Effector CD8-positive, alpha-beta T cell (primary cell): ENCODE measurements at regions not wholly inside any gene's neighbourhood (a gene's known extent, or its start where the extent isn't known, plus 50 kb on each side); places are given as distances from the start of the nearest gene placed in this dataset.
"Not testable (repeated sequence)": the region's sequence is repeated elsewhere in the genome, so short reads cannot be mapped to it uniquely, and the experiment has no call there.

ENCODE experiments used
- DNase-seq: peaks from one replicate; lab custom pipeline; 2025; lab: John Stamatoyannopoulos, UW

DNA sequence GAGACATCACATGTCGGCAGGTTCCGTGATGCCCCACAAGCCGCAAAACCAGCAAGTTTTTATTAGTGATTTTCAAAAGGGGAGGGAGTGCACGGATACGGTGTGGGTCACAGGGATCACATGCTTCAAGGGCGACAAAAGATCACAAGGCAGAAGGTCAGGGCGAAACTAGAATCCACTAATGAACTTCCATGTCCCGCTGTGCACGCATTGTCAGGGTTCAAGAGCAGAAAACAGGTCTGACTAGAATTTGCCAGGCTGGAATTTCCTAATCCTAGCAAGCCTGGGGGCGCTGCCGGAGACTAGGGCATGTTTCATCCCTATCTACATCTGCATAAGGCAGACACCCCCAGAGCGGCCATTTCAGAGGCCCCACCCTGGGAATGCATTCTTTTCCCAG is 225.2 kb downstream of the NPHP4 start:
- not testable (repeated sequence) for DNase-seq

DNA sequence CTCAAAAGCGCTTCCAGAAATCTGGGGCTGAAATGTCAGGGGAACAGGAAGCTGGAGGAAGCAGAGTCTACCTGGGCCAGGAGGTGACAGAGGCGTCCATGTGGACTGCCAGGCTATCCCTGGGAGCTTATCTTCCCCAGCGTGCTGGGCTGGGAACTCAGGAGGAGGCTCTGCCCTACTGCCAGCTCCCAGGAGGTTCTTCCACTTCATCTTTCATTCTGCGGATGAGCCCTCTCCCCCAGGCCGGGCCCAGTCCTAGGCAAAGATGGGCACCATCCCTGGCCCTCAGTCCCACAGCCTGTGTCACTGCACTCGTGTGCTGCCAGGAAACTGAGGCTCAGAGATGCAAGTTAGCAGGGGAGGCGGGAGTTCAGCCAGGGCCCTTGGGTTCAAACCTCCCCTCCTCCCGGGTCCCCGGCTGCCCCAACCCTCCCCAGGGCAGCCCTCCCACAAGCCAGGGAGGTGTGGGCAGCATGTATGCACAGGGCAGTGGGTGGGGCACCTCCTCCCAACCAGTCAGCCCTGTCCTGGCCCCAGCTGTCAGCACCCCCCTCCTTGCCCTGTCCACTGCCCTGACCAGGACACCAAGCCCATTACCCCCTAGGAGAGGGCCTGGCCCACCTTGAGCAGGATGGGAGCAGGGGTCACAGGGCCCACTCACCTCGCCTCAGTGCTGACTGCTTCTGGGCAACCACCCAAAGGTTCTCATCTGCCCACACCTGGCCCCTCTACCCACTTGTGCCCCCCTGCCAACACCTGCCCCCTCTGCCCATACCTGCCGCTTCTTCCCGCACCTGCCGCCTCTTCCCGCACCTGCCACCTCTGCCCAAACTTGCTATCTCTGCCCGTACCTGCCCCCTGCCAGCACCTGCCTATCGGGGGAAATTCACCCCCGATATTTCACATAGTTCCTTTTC is 226.0 kb downstream of the NPHP4 start:
- no peak for DNase-seq

DNA sequence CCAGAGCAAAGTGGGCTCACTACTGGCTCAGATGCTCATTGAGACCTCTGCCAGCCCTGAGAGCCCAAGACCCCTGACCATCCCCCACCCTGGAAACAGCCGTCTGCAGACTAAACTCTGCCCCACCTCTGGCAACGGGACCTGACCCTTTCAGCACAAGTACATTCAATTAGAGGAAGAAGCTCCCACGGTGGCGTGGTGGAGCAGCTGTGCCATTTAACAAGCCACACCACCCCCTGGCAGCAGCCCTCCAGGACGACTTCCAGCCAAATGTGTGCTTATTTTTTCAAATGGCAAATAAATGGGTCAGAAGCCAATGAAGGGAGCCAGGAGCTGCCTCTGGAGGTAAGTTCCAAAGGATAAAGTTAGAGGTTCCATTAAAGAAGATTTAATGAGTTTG is 226.7 kb downstream of the NPHP4 start:
- DNase-seq, result no peak

DNA sequence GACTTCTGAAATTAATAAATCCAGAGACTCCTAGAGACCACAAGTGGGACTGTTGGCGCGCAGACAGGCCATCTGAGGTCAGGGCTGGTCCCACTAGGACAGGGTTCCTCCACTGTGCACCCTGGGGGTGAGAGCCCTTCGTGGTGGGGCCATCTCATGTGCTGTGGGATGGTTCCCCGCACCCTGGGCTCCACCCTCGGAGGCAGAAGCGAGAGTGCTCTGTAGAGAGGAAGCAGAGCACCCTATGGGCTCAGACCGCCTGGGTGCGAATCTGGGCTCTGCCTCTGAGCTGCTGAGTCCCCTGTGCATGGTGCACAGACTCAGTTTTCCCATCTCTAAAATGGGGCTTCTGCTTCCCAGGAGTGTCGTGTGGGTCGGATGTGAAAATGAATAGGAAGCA is 227.3 kb downstream of the NPHP4 start:
- no peak for DNase-seq

DNA sequence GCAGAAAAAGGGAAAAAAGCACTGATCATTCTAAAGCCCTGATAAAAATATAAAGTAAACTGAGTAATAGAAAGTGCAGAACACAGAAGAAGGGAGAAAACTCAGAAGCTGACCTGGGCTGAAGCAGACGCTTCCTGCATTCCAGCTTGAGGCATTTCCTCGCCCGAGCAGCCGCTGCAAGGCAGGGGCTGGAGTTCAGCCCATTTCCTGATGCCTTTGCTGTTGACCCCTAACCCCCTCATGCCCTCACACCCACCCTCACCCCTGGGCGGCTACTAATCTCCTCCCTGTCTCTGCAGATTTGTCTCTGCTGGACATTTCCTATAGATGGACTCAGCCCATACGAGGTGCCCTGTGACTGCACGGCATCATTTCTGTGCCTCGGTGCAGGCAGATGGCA is 227.8 kb downstream of the NPHP4 start:
- no peak for DNase-seq

DNA sequence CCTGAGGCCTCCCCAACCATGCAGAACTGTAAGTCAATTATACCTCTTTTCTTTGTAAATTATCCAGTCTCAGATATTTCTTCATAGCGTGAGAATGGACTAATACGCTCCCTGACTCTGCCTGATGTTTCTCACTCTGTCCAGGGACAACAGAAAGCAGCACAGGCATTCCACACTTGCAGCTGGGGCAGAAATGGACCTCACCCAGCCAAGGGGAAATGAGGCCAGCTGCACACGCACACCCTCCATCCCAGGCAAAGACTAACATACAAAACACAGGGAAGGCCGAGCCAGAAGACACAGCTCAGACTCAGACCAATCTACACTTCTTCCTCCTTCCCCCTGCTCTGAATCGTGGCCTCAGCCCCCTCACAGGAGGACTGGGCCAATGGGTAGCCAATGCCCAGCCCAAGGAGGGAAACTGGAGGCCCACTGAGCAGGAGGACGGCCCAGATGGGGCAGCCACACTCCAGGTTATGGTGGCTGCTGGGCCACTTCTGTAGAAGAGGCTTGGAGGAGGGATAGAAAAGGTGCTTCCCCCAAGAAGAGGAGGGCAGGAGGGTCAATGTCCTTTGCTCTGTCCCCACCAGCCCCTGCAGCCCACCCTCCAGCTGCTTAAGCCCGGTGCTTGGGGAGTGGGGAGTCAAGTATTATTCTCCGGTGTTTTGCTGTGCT is 228.4 kb downstream of the NPHP4 start:
- DNase-seq, result no peak

DNA sequence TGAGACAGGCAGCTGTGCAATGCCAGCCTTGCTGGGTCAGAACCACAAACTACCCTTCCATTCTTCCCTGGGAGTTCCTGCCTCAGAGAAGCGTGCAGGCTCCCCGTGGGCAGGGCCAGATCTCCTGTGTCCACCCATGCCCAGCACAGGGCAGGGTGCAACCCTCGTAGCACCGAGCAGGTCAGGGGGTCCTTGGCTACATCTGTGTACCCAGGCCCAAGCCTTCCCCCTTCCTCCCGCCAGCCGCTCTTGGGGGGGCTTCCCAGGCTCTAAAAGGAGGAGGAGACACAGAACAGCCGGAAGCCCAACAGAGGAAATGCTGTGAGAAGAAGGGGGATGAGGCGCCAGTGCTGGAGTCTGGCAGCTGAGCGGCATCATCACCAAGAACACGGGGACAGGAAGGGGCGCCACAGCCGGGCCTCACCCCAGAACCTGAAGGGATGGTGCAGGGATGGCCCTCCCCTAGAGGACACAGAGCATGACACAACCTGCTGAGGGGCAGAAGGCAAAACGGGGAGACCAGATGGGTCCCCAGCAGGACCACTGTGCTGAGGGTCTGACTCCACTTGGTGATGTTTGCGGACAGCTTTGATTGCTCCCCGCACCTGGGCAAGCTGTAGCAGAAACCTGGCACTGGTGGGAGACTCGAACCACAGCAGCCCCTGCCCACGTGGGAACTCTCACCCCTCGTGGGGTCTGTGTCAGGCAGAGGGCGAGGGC is 233.2 kb downstream of the NPHP4 start:
- no peak for DNase-seq

DNA sequence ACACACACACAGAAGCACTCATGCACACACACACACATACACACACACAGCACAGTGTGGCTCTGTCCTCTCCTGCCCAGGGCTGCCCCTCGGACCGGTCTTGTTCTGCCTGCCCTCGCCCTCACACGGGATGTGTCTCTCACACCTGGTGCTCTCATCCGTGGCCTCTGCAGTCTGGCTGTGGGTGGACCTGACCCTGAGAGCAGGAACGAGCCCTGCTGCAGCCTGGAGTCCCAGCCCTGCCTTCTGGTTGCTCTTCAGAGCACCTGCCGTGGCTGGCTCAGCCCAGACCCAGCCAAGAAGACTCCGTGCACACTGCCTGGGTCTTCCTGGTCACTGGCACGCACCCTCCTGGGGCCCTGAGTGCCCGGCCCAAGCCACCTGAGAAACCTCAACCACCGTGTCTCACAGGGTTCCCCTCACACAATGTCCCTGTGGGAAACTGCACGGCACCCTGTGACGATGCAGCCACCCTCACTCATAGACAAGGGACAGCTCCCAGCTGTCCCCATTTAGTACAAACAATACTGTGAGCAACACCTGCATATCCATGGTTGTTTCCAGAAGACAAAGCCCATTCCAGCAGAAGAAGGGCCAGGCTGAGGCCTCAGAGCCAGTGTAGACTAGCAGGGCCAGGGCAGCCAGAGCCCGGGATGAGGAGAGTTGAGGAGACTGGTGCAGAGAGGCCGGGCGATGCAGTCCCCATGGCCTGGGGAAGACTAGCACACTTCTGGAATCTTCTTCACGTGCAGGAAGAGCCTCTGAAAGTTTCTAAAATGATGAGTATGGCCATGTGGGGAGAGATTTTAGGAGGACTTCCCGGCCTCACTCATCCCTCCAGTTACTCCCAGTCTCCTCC is 234.0 kb downstream of the NPHP4 start:
- no peak for DNase-seq

DNA sequence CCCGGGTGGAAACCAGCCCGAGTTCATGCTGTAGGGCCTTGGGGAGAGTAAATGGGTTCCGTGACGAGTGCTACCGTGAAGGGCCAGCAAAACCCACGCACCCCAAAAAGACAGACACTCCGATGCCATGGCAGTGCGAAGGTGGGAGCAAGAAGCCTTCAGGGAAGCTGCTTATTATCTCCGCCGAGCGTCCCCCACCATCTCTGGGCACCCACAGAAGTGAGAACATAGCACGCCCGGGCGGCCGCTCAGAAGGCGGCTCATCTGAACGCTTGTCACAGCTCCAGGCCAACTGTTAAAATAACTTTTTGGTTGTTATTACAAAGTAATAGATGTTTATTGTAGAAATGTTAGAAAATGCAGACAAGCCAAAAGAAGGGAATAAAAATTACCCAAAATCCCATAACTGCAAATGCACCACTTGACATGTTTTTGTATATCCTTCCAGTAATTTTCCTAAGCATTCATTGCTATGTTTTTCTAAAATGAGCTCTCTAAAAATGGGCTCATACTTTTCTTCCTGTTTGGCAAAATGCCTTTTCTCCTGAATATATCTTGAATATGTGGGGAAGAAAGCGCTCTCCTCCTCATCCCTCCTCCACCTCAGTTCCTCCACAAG is 234.9 kb downstream of the NPHP4 start:
- no peak for DNase-seq

DNA sequence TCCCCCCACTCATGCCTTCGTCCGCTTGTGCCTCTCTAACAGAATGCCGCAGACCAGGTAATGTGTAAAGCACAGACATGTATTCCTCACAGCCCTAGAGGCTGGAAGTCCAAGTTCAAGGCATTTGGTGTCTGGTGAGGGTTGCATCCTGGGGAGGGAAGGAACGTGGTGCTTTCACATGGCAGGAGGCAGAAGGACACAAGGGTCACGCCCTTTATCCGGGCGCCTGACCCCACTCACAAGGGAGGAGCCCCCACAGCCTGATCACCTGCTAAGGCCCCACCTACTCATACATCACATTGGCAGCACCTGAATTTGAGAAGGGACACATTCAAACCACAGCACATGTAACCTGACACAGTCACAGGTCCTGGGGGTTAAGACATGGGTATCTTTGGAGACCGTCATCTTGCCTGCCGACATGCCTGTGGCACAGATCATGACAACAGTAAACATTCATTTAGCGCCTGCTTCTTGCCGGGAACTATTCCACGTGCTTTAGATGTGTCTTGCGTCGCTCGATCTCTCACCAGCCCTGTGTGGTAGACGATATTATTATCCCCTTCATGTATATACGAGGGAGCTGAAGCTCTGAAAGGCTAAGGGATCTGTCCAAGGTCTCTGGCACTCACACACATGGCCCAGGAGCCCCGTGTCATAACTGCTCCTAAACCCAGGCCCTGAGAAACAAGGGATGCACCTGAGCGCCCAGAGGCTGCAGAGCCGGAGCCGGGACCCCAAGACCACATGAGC is 235.6 kb downstream of the NPHP4 start:
- DNase-seq, result no peak

DNA sequence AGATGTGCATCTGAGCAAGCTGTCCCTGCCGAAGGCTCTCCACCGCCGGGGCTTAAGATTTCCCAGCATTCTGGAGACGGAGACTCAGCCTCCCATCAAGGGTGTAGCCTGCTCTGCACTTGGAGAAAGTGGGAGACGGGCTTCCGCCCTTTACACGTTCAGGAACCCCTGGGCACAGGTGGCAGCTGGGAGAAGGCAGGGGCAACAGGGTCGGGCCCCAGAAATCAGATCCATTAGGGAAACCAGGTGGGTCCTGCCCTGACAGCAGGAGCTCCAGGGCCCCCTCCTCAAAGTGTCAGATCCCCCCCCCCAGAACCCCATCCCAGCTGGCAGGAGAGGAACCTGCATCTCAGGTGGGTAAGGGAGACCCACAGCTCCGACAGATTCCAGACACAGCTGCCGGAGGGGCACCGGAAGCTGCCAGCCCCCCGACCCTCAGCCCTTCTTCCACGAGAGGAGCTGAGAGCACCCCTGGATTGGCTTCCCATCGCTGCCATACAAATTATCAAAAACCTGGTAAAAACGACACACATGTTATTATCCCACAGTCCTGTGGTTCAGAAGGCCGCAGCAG is 236.6 kb downstream of the NPHP4 start:
- no peak for DNase-seq

DNA sequence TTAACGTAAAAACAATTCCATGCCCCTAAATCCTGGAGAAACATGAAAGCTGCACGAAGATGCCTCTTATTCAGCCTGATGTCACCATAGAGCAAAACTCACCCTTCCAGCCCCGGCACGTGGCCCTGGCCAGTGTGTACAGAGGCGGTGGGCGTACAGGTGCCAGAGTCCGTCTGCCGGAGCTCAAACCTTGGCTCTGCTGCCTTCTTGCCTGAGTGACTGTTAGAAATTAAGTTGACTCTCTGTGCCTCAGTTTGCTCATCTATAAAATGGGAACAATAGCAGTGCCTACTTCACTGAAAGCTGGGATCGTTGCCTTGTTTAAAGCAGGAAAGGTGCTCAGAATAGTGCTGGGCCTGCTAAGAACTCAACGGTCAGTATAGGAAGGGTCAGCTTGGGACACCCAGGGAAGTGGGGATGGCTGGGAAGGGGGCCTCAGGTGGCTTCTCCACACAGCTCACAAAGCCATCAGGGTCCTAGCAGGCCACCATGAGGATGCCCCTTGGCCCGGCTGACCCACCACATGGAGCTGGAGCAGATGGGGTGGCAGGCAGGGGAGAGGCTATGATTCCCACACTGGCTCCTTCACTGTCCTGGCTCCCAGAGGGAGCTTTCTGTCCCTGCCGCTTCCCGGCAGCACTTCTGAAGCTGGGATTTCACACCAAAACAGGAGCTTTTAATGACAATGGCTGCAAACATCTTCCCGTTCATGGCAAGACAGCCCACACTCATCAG is 237.2 kb downstream of the NPHP4 start:
- no peak for DNase-seq

DNA sequence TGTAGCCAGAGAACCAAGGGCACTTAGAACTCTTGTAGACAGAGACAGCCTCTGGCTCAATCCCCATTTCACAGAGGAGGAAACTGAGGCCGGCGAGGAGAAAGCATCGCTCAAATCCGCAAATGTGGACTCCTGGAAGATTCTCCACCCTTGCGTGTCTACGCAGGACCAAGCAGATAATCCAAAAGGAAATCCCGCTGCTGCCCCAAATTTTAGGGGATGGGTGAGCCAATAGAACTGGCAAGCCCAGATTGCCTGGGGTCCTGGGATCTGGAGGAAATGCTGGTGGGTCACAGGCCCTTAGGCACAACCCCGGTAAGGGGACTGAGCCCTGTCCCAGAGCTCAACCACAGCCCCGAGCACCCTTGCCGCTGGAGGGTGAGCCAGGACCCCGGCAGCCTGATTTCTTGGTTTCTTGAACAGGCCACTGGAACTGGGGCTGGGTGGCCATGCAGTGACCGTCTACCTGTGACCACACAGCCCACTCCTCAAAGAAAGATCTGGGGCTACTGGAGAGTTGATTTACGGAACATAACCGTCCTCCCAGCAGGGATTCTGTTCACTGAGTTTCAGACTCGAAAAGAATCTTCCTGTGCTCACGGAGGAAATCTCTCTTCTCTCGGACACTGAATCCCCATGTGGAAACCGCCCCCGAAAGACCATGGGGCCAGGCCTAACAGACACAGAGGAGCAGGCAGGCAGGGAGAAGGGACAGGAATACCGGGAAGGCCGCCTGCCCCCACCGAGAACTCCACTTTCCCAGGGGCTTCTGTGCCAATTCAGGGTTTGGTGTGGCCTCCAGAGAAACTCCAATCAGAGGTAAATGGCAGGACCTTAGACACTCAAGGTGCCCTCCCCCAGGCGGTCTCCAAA is 238.4 kb downstream of the NPHP4 start:
- no peak for DNase-seq

DNA sequence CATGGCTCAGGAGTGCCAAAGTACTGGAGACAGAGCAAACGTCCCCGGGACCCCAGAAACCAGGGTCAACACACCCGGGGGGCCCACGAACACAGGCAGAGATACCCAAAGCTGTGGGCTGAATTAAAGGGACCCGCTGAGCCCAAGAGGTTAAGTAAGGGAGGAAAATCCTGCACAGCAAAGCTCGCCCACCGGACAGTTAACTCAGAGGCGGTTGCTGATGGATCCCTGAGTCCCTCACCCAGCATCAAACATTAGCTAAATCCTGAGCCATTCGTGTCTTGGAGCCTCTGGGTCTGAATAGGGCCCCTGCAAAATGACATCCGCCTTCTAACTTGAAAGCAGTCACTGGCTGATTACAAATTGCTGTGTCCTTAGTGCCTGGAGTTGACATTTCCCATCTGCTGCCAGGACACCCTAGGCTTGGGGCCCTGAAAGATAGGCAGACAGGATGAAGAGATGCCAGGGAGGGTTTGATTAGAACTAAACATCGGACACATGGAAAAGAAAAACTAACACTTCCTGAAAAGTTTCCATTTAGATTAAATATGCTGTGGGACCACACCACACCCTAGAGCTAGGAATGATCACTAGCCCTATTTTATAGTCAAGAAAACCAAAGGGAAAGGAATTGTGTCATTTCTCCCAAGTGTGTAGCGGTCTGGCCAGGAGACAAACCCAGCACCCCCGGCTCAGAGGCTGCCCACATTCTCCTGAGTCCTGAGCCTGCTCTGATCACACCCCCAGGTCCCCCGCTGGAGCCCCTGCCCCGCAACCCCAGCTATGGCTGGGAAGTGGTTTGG is 239.3 kb downstream of the NPHP4 start:
- no peak for DNase-seq

DNA sequence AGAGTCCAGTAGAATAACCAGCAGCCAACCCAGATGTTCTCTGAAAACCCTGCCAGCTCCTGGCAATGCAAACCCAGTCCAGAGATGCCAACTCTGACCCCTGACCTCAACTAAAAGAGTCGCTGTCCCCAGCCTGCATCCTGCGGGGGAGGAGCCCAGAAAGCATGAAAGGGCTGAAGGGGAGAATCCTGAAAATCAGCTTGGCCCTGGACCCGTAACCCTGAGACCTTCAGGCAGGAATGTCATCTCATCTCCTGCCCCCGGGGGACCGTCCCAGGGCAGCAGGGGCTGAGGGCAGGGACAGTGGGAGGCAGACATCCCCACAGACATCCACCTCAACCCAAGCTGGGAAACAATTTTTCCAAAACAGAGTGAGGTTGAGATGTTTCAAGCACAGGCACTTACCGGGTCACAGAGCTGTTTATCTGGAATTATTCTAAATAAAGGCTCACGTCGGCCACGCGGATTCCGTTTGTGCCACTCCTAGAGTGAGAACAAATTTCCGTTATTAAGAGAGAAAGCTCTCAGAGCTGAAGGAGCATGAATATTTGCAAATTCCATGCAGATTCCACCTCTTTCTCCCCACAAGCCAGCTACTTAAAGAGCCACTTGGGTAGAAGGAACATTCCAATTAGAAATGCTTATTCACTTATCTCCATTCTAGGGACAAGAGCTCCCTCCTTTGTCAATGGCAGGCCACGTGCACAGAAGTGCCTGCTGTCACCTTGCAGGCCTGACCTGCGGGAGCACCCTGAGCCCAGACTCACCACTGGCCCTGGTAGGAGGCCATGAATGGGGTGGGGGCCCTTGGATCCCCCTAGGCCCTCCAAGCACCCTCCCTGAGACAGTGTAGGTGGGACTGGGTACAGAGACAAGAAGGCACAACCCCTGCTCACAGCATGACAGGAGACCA is 240.1 kb downstream of the NPHP4 start:
- no peak for DNase-seq

DNA sequence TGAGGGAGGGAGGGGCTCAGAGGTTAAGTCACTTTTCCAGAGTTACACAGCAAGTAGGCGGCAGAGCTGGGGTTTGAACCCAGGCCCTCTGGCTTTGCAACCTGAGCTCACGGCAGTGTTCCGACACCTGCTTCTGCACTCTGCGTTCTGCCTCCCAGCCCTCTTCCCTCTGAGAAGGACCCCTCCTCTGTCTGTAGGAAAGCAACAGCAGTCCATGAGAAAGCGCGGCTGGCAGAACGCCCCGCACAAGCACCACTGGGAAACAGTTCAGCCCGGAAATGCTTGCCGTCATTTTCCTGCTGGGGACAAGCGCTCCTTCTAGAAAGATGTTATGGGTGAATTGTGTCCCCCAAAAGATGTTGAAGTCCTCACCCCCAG is 241.1 kb downstream of the NPHP4 start:
- DNase-seq, result no peak
